OCI-M2 (cell line): ENCODE measurements at regions not wholly inside any gene's neighbourhood (a gene's known extent, or its start where the extent isn't known, plus 50 kb on each side); places are given as distances from the start of the nearest gene placed in this dataset.
"Not testable (repeated sequence)": the region's sequence is repeated elsewhere in the genome, so short reads cannot be mapped to it uniquely, and the experiment has no call there.

Experiments
- DNase-seq: peaks from one replicate; lab custom pipeline; 2025; ENCODE audit not compliant: unreplicated experiment; lab: John Stamatoyannopoulos, UW

- no peak for DNase-seq
These were observed 55.5 kb upstream of the PIK3C3 start for GRCh38 chr18:41899535-41899934.

GRCh38 chr18:41893432-41893831 lies 61.6 kb upstream of the PIK3C3 start:
- no peak for DNase-seq

GRCh38 chr18:41887100-41887499 lies 67.9 kb upstream of the PIK3C3 start:
- DNase-seq, result no peak

GRCh38 chr18:41886126-41886807 lies 68.8 kb upstream of the PIK3C3 start:
- DNase-seq, result no peak

GRCh38 chr18:41881285-41881684 lies 73.7 kb upstream of the PIK3C3 start:
- DNase-seq, result no peak

- DNase-seq, result no peak
These were observed 75.8 kb upstream of the PIK3C3 start for GRCh38 chr18:41879256-41879655.

GRCh38 chr18:41875094-41875780 lies 79.8 kb upstream of the PIK3C3 start:
- no peak for DNase-seq

GRCh38 chr18:41873730-41874129 lies 81.3 kb upstream of the PIK3C3 start:
- no peak for DNase-seq

GRCh38 chr18:41872206-41872605 lies 82.8 kb upstream of the PIK3C3 start:
- no peak for DNase-seq

GRCh38 chr18:41871229-41872000 lies 83.6 kb upstream of the PIK3C3 start:
- DNase-seq, result no peak

GRCh38 chr18:41870817-41871216 lies 84.2 kb upstream of the PIK3C3 start:
- DNase-seq, result no peak

GRCh38 chr18:41870191-41870590 lies 84.8 kb upstream of the PIK3C3 start:
- DNase-seq, result no peak

- not testable (repeated sequence) for DNase-seq
These were observed 89.2 kb upstream of the PIK3C3 start for GRCh38 chr18:41865796-41866195.

- DNase-seq, result no peak
These were observed 90.8 kb upstream of the PIK3C3 start for GRCh38 chr18:41864216-41864615.

- no peak for DNase-seq
These were observed 92.1 kb upstream of the PIK3C3 start for GRCh38 chr18:41862921-41863320.

- DNase-seq, result no peak
These were observed 94.0 kb upstream of the PIK3C3 start for GRCh38 chr18:41860987-41861386.

- DNase-seq, result no peak
These were observed 96.1 kb upstream of the PIK3C3 start for GRCh38 chr18:41858761-41859555.

GRCh38 chr18:41853280-41853679 lies 101.8 kb upstream of the PIK3C3 start:
- no peak for DNase-seq

GRCh38 chr18:41850781-41851180 lies 104.3 kb upstream of the PIK3C3 start:
- DNase-seq, result no peak

- no peak for DNase-seq
These were observed 105.4 kb upstream of the PIK3C3 start for GRCh38 chr18:41849632-41850031.

- no peak for DNase-seq
These were observed 109.5 kb upstream of the PIK3C3 start for GRCh38 chr18:41845563-41845962.
